Right lobe of liver (tissue), 6 donors: ENCODE measurements at regions not wholly inside any gene's neighbourhood (a gene's known extent, or its start where the extent isn't known, plus 50 kb on each side); places are given as distances from the start of the nearest gene placed in this dataset.
"Not testable (repeated sequence)": the region's sequence is repeated elsewhere in the genome, so short reads cannot be mapped to it uniquely, and the experiment has no call there.

Experiments
- ATAC-seq, 4 donors: fragments of 200-7000 bp; cut with Tn5 transposase; one replicate each; pipeline ENCODE4 v1.9.1; 2020; ENCODE audit warnings: mild to moderate bottlenecking in 4 of 4, moderate library complexity in 4 of 4
- DNase-seq, 3 donors: peaks; one replicate each; pipeline ENCODE4 v3.0.0-alpha.2; 2020
- H3K27ac ChIP-seq, 3 donors: fragments of 200-600 bp; one replicate each; pipeline ENCODE4 v1.8.0; 2022
- H3K27me3 ChIP-seq, 2 donors: fragments of 200-600 bp; one replicate each; pipeline ENCODE4 v1.8.0; 2022
- H3K36me3 ChIP-seq, 4 donors: fragments of 200-600 bp; sonication (generic) in 1 of 4; one replicate each; pipeline versions ENCODE4 v1.5.1 to v1.8.0; 2017 to 2022; ENCODE audit warnings: control low read depth in 1 of 4
- H3K4me1 ChIP-seq, 4 donors: fragments of 200-600 bp; sonication (generic) in 1 of 4; one replicate each; pipeline versions ENCODE4 v1.5.1 to v1.8.0; 2017 to 2022; ENCODE audit warnings: control low read depth in 1 of 4
- H3K4me3 ChIP-seq, 3 donors: fragments of 200-600 bp; one replicate each; pipeline ENCODE4 v1.8.0; 2022
- H3K9me3 ChIP-seq, 4 donors: fragments of 200-600 bp; sonication (generic) in 1 of 4; one replicate each; pipeline versions ENCODE4 v1.5.1 to v1.8.0; 2017 to 2022; ENCODE audit warnings: control low read depth in 1 of 4
- CTCF ChIP-seq, 4 donors: fragments of 200-600 bp in 3 of 4; fragments of 450-650 bp in 1 of 4; IDR thresholded peaks; one replicate each; pipeline versions ENCODE4 v1.5.1 to v1.8.0; 2016 to 2022; ENCODE audit warnings: antibody characterized with exemption in 4 of 4, mild to moderate bottlenecking in 2 of 4
- POLR2A ChIP-seq: fragments of 450-650 bp; IDR thresholded peaks from one replicate; pipeline ENCODE4 v1.6.1; 2017; ENCODE audit warnings: antibody characterized with exemption, mild to moderate bottlenecking
- WGBS: methylation state at CpG from one replicate; pipeline ENCODE4 v1.1.6; 2018; ENCODE audit warnings: low coverage, low lambda C conversion rate; ENCODE audit not compliant: insufficient coverage; ENCODE audit errors: missing lambda C conversion rate; 5-methylcytosine and 5-hydroxymethylcytosine counted together
- intact Hi-C, 2 donors: fragments of 100-400 bp; cut with DNase I; formaldehyde crosslinking; loops; one replicate each; pipeline versions ENCODE4 v1.11.2 to v1.14.1; 2022
- donor health status: DM: no; HTN: yes; CAD: no.
- donor health status: DM: no; HTN: no; CAD: no.
- donor health status: DM: no; HTN: no; CAD: no.
- donor health status: DM: no; HTN: yes; CAD: no.
- donor health status: DM: no; HTN: yes; CAD: no.

- 27% methylated on average over 5 of the region's 5 CpGs for WGBS
- Histone ChIP-seq H3K36me3 (no peaks in the 10 kb centered on the region), H3K27ac (no peak overlapping the region), H3K4me3 (no peak overlapping the region), H3K9me3 (no peaks in the 10 kb centered on the region), H3K4me1 (no peaks in the 10 kb centered on the region), H3K27me3 (no peaks in the 10 kb centered on the region)
- DNase-seq (no peak), ATAC-seq (peak in 1 of 4 donors; percentile 34)
- no peak for TF ChIP-seq POLR2A
- TF ChIP-seq CTCF (IDR thresholded peaks at IDR 0.05), result no peak
- intact Hi-C loops, result no loop called here
These were observed 319.3 kb upstream of the CFAP20DC start for GRCh38 chr3:59368900-59369675.

GRCh38 chr3:59367150-59367549, 317.3 kb upstream of the CFAP20DC start:
- no peaks in the 10 kb centered on the region for H3K27me3 ChIP-seq
- ATAC-seq (no peak), DNase-seq (no peak)
- TF ChIP-seq CTCF (IDR thresholded peaks at IDR 0.05), result no peak
- no peak for TF ChIP-seq POLR2A
- WGBS, result 47% methylated on average over 3 of the region's 3 CpGs
- no peak overlapping the region for H3K27ac ChIP-seq
- no peak overlapping the region for H3K4me3 ChIP-seq
- no peaks in the 10 kb centered on the region for H3K9me3 ChIP-seq
- intact Hi-C loops, result no loop called here
- no peaks in the 10 kb centered on the region for H3K36me3 ChIP-seq
- H3K4me1 ChIP-seq, result no peaks in the 10 kb centered on the region

GRCh38 chr3:59366218-59366617, 316.4 kb upstream of the CFAP20DC start:
- DNase-seq (no peak), ATAC-seq (no peak)
- no peaks in the 10 kb centered on the region for H3K27me3 ChIP-seq
- intact Hi-C loops, result no loop called here
- H3K27ac ChIP-seq, result no peak overlapping the region
- no peak for TF ChIP-seq POLR2A
- TF ChIP-seq CTCF (IDR thresholded peaks at IDR 0.05), result no peak
- H3K4me3 ChIP-seq, result no peak overlapping the region
- 55% methylated on average over 2 of the region's 2 CpGs for WGBS
- H3K4me1 ChIP-seq, result no peaks in the 10 kb centered on the region
- no peaks in the 10 kb centered on the region for H3K36me3 ChIP-seq
- H3K9me3 ChIP-seq, result no peaks in the 10 kb centered on the region

DNA sequence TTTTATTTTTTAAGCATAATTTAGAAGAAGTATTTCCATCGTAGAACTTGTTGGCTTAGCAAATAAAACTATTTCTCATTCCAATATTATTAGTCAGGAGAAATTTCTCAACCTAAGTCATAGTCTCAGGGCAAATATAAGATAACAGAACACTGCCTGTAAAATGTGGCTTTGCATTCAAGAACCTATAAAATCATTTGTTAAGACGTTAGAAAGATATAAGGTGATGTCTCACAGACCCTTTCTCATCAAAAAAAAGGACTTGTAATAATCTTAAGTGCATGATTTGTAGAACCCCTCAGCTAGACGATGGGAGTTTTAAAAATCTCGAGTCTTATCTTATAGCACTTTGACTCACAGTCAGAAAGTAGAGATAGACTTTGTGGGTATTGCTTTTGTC, 314.7 kb upstream of the CFAP20DC start:
- no peaks in the 10 kb centered on the region for H3K9me3 ChIP-seq
- whole genome bisulfite sequencing, result 44% methylated on average over 4 of the region's 4 CpGs
- no peaks in the 10 kb centered on the region for H3K36me3 ChIP-seq
- no peak overlapping the region for H3K27ac ChIP-seq
- intact Hi-C loops, result no loop called here
- no peak for TF ChIP-seq POLR2A
- no peak for TF ChIP-seq CTCF (IDR thresholded peaks at IDR 0.05)
- H3K27me3 ChIP-seq, result no peaks in the 10 kb centered on the region
- no peaks in the 10 kb centered on the region for H3K4me1 ChIP-seq
- no peak for DNase-seq
- ATAC-seq, result no peak
- H3K4me3 ChIP-seq, result no peak overlapping the region

- DNase-seq, result not testable (repeated sequence)
These were observed 310.5 kb upstream of the CFAP20DC start for GRCh38 chr3:59360312-59360711.

More at GRCh38 chr3:59360312-59360711, 310.5 kb upstream of the CFAP20DC start:
- intact Hi-C loops, H3K36me3 ChIP-seq, H3K4me1 ChIP-seq, H3K27me3 ChIP-seq, H3K9me3 ChIP-seq, H3K27ac ChIP-seq, ATAC-seq, H3K4me3 ChIP-seq: not testable (repeated sequence)
- WGBS, result 50% methylated on average over 1 of the region's 8 CpGs
